GM21515 (cell line): ENCODE measurements at regions not wholly inside any gene's neighbourhood (a gene's known extent, or its start where the extent isn't known, plus 50 kb on each side); places are given as distances from the start of the nearest gene placed in this dataset.
"Not testable (repeated sequence)": the region's sequence is repeated elsewhere in the genome, so short reads cannot be mapped to it uniquely, and the experiment has no call there.

ENCODE experiments used
- ATAC-seq: cut with Tn5 transposase; IDR thresholded peaks from one replicate; pipeline ENCODE4 v1.9.1; 2021; ENCODE audit not compliant: unreplicated experiment

GRCh38 chr20:58043236-58044140, 185.0 kb downstream of the ANKRD60 start:
- no peak for ATAC-seq

DNA sequence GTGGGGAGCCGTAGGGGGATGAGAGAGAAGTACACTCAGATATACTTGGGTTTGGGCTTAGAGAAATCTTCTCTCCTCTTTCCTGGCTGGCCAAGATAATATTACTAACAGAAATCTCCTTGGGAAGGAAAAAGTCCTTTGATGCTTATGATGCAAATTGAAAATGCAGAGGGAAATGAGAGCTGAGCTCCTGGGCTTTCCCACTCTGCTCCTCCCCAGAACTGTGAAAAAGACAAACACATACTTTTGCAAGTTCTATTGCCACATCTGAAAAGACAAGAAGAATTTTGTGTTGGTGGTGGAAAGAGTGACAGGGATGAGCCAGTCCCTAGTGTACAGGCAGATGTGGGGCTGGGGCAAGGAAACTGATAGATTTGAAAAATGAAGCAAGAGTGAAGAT, 185.9 kb downstream of the ANKRD60 start:
- no peak for ATAC-seq

DNA sequence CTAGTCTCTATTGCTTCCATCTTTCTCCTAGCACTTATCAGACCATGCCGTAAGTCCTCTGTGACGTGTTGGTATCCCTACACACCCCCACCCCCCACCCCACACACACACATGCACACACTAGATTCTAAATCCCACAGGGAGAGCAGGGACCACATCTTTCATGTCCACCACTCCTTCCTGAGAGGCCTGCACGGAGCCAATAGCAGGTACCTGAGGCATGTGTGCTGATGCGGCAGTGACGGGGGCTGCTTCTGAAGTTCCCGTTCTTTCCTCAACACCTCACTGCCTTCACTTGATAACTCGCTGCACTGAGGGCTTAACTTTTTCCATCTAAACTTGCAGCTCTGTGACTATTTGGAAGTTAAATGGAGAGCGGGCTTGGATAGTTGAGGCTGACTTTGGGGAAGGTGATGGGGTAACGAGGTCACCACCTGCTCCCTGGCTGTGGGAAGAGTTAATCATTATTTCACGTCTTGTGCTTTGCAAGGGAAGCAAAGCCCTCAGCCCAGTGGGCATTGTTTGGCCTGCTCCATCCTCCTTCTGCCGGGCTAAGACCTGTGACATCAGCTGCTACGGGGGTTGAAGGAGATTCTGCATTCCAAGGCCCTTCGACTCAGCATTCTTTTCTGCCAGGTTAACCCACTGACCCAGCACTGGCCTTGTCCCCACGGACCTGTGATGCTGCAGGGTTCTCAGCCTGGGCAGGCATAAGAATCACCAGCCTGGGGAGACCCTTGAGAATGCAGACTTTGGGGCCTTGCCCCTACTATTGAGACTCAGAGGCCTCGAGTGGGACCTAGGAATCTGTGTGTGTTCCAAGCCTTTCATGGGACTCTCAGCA, 187.8 kb downstream of the ANKRD60 start:
- no peak for ATAC-seq

DNA sequence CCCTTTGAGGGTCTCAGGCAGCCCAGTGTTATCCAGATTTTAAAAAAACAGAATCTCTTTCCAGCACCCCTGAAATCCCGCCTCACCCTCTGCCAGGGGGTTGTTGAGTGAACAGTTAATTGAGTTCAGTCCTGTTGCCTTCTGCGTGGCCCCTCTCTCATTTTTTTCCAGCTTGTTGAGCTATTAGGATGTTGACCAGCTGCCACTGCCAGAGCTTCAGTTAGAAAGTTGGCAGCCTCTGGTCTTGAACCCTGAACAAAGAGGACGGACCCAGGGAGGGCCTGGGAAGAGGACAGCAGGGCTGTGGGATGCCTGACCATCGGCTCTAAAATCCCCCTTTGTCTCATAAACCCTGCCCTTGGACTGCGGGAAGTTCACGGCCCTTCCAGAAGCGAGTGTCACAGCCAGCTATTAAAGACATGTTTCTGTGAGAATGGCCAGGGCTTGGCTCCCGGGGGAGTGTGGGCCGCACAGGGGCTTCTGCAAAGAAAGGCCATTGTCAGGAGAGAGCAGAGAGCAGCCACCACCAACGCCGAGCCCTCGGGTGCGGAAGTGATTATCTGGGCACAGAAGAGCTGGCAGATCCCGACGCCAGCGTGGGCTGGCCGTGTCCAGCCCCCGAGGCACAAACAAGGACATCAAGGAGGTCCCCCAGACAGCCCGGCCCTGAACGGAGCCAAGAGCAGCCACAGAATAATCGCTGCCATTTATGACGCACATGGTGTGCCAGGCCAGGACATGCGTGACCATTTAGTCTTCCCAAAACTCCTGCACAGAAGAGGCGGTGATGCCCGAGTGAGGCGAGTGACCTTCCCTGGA, 189.0 kb downstream of the ANKRD60 start:
- ATAC-seq: no peak

- no peak for ATAC-seq
Measured at GRCh38 chr20:58038123-58038654, 190.3 kb downstream of the ANKRD60 start.

DNA sequence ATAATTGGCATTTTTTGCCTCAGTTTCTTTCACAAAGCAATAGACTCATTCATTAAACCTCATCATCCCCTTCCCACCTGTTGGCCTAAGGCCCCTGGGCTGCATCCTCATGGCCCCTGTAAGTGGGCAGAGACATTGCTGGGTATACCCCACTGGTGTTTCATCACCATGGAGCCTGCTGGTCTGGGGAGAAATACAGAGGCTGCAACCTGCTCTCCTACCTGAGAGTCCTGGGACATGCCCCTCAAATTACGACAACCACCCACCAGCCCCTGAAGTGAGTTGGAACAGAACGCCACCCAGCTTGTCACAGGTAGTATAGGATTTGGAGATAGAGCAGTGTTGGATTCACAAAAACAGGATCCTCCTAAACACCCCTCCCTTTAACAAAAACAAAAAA, 190.8 kb downstream of the ANKRD60 start:
- no peak for ATAC-seq

- no peak for ATAC-seq
Measured at GRCh38 chr20:58033026-58033536, 195.4 kb downstream of the ANKRD60 start.

- no peak for ATAC-seq
Measured at GRCh38 chr20:58032599-58032998, 195.9 kb downstream of the ANKRD60 start.

GRCh38 chr20:58031350-58031749, 197.1 kb downstream of the ANKRD60 start:
- ATAC-seq: not testable (repeated sequence)

DNA sequence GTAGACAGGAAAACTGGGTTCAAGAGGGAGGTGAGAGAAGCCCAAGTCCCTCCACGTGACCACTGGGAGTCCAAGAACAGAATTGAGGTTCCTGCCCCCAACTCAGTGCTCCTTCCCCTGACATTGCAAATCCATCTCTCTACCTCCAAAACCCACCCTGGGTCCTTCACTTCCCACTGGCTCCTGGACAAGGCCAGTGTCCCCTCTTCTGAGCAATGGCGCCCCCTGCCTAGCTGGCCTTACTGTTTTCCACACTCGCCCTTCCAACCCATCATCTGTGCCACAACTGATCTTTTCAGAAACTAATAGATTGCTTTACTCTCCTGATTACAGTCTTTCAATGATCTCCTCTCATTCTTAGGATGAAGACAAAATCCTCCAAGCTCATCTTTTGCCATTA, 200.3 kb downstream of the ANKRD60 start:
- no peak for ATAC-seq

GRCh38 chr20:58026361-58026760, 202.1 kb downstream of the ANKRD60 start:
- ATAC-seq: no peak

DNA sequence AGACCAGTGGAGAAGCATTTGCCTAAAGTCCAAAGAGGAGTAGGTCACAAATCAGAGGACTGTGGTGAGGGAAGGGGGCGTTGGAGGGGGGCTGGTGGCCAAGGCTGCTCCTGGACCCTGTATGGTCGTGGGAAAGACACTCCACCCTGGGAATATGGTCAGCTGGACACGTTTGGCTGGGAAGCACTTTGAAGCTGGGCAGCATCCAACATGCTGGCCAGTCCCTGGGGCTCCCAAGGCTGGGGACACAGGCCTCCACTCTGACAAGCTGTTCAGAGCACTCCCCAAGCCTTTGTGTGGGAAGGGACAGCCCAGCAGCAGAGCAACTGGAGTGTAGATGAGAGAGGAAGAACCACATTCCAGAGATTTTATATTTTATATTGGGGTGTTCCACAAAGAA, 203.2 kb downstream of the ANKRD60 start:
- ATAC-seq: no peak

DNA sequence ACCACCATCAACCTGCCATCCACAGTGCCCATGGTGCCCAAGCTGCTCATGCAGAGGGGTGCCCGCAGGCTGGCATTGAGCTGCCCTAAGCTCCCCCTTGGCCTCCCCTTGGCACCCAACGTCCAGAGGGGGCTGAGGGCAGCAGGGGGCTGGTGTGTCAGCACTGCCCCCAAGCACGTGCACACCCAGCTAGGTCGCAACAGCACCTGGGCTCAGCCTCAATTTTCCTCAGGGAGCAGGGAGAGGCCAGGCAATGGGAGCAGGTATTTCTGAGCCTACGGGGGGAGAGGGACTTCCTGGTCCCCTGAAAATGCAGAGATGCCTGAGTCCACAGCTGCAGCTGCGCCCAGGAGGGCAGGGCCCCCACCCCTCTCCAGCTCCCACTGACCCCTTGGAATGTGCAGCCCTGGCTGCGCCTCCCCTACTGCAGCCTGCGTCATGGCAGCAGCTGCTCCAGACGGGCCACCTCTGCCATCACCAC, 204.2 kb downstream of the ANKRD60 start:
- no peak for ATAC-seq

- no peak for ATAC-seq
Measured at GRCh38 chr20:58023781-58024180, 204.7 kb downstream of the ANKRD60 start.

DNA sequence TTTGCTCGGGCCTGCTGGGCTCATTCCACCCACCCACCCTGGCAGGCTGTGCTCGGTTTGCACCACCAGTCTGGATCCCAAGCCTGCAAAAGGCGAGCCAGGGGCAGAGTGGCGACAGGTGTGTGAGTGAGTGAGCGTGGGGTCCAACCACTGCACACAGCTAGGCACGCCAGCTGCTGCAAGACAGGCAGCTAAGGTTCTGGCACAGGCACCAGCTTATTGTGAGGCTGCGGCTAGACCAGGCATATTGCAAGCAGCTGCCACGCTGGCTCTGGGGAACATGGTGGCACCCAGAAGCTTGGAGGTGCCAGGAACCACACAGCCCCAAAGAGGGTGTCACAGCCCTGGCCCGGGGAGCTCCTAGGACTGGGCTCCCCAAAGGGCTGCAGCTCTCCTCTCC, 205.1 kb downstream of the ANKRD60 start:
- no peak for ATAC-seq

DNA sequence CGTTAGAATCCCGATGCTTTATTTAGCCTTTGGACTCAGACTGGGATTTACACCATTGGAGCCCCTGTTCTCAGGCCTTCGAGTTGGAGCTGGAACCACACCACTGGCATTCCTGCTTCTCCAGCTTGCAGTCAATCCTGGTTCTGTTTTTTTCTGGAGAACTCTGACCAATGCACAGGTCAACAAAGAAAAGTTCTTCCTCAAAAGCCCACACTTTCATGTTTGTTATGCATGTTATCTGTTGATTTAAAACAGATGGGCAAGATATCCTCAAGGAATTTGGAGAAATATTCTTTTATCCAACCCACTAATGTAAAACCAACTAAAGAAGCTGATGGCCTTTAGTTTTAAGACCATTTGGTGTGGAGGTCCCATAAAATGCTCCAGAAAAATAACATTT, 205.7 kb downstream of the ANKRD60 start:
- ATAC-seq: no peak

GRCh38 chr20:58021481-58021880, 207.0 kb downstream of the ANKRD60 start:
- ATAC-seq: no peak

GRCh38 chr20:58020656-58021454, 207.6 kb downstream of the ANKRD60 start:
- ATAC-seq: no peak

- no peak for ATAC-seq
Measured at GRCh38 chr20:58019850-58020625, 208.4 kb downstream of the ANKRD60 start.
